GM12891 (cell line): ENCODE measurements at regions not wholly inside any gene's neighbourhood (a gene's known extent, or its start where the extent isn't known, plus 50 kb on each side); places are given as distances from the start of the nearest gene placed in this dataset.
"Not testable (repeated sequence)": the region's sequence is repeated elsewhere in the genome, so short reads cannot be mapped to it uniquely, and the experiment has no call there.

ENCODE experiments used
- POLR2A ChIP-seq: IDR thresholded peaks from 2 replicates; pipeline ENCODE4 v1.6.1; 2011; ENCODE audit warnings: low read depth, low read length, control low read depth
- POLR2AphosphoS5 ChIP-seq: IDR thresholded peaks from 2 replicates; pipeline ENCODE4 v1.6.1; 2011; ENCODE audit warnings: low read depth, low read length, control low read depth
- SPI1 ChIP-seq: IDR thresholded peaks from 2 replicates; pipeline ENCODE4 v1.6.1; 2011; ENCODE audit warnings: low read depth, low read length, control low read depth
- TAF1 ChIP-seq: IDR thresholded peaks from 2 replicates; pipeline ENCODE4 v1.6.1; 2011; ENCODE audit warnings: low read depth, low read length, control low read depth

GRCh38 chr10:8285970-8286369 is 231.5 kb downstream of the GATA3 start:
- not testable (repeated sequence) for TF ChIP-seq POLR2A, TAF1, POLR2AphosphoS5, SPI1
